ENCODE measurements at regions not wholly inside any gene's neighbourhood (a gene's known extent, or its start where the extent isn't known, plus 50 kb on each side); places are given as distances from the start of the nearest gene placed in this dataset.
A peak's percentile ranks its signal among the peaks of the same experiment; 100 is the strongest.

DNA sequence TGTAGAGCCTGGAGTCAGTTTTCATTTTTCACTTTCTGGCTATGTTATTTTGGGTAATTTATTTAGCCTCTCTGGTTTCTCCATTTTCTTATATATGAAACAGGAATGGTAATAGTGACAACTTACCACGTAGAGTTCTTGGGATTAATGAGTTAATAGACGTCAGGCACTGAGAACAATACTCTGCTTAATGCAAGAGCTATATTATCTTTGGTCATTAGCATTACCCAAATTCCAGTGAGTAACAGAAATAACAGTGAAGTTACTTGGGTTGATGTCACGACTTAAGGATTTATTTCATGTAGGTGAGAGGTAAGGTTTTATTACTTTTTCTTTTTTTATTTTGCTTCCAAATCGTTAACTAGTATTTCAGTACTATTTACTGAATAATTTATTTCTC, 601.0 kb upstream of the GCFC2 start:
- DNase-seq, result no peak
- 26% methylated on average over 4 of the region's 4 CpGs for WGBS (ENCODE audit: low lambda C conversion rate)
- Histone ChIP-seq H3K4me2 (no peak overlapping the region), H3K4me1 (ENCODE audit: control insufficient read depth in 1 of 2, insufficient read depth in 2 of 2, low read depth in 1 of 2, low read length in 1 of 2) (peaks cover 0 to 5% of the 10 kb centered on the region in 2 experiments; a peak in 2 of 4 replicates), H2AFZ (ENCODE audit: low read depth) (no peak overlapping the region), H3F3A (replicated peaks; ENCODE audit: insufficient read depth) (no peaks in the 10 kb centered on the region), H3K36me3 (replicated peaks in 1 of 2; ENCODE audit: control insufficient read depth in 1 of 2, insufficient read depth in 2 of 2, low read length in 1 of 2) (no peaks in the 10 kb centered on the region), H3K27me3 (ENCODE audit: insufficient read depth) (no peaks in the 10 kb centered on the region), H4K20me1 (ENCODE audit: insufficient read depth) (no peaks in the 10 kb centered on the region), H3K27ac (ENCODE audit: low read depth in 2 of 2, low read length in 1 of 2) (peak overlapping the region in 1 of 2 experiments; percentile 90; a peak in 2 of 4 replicates), H3K4me3 (ENCODE audit: low read depth in 2 of 2, low read length in 1 of 2) (no peak overlapping the region), H3K9me3 (no peaks in the 10 kb centered on the region), H3K9ac (no peak overlapping the region), H3K79me2 (ENCODE audit: insufficient read depth) (no peaks in the 10 kb centered on the region), H3K9me2 (no peaks in the 10 kb centered on the region)
- ChIA-PET CTCF (no interaction called here), POLR2A (no interaction called here)
- TF ChIP-seq SIN3A (IDR thresholded peaks at IDR 0.05; ENCODE audit: borderline replicate concordance, low read depth, low read length) (no peak), RFX5 (IDR thresholded peaks at IDR 0.05; ENCODE audit: low read length) (no peak), CTCF (IDR thresholded peaks at IDR 0.05) (no peak), FOSL2 (IDR thresholded peaks at IDR 0.05; ENCODE audit: borderline replicate concordance, low read depth) (no peak), JUND (IDR thresholded peaks at IDR 0.05) (no peak), EZH2phosphoT487 (IDR thresholded peaks at IDR 0.05; ENCODE audit: borderline replicate concordance, low read depth) (no peak), MXI1 (IDR thresholded peaks at IDR 0.05; ENCODE audit: low read depth, low read length) (no peak), FOXM1 (IDR thresholded peaks at IDR 0.05; ENCODE audit: low read depth) (no peak), FOXJ3 (CRISPR knock-in tag; IDR thresholded peaks at IDR 0.05) (no peak), POLR2AphosphoS5 (IDR thresholded peaks at IDR 0.05; ENCODE audit: low read depth, low read length) (no peak), RAD21 (IDR thresholded peaks at IDR 0.05; ENCODE audit: low read length) (no peak), TEAD4 (IDR thresholded peaks at IDR 0.05; ENCODE audit: borderline replicate concordance, insufficient read depth) (no peak), MAX (IDR thresholded peaks at IDR 0.05; ENCODE audit: low read depth) (no peak)
- TF ChIP-seq, protein P1, sequence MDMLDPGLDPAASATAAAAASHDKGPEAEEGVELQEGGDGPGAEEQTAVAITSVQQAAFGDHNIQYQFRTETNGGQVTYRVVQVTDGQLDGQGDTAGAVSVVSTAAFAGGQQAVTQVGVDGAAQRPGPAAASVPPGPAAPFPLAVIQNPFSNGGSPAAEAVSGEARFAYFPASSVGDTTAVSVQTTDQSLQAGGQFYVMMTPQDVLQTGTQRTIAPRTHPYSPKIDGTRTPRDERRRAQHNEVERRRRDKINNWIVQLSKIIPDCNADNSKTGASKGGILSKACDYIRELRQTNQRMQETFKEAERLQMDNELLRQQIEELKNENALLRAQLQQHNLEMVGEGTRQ (IDR thresholded peaks at IDR 0.05; ENCODE audit: borderline replicate concordance, low read depth, low read length), result no peak
- TF ChIP-seq, protein P2, sequence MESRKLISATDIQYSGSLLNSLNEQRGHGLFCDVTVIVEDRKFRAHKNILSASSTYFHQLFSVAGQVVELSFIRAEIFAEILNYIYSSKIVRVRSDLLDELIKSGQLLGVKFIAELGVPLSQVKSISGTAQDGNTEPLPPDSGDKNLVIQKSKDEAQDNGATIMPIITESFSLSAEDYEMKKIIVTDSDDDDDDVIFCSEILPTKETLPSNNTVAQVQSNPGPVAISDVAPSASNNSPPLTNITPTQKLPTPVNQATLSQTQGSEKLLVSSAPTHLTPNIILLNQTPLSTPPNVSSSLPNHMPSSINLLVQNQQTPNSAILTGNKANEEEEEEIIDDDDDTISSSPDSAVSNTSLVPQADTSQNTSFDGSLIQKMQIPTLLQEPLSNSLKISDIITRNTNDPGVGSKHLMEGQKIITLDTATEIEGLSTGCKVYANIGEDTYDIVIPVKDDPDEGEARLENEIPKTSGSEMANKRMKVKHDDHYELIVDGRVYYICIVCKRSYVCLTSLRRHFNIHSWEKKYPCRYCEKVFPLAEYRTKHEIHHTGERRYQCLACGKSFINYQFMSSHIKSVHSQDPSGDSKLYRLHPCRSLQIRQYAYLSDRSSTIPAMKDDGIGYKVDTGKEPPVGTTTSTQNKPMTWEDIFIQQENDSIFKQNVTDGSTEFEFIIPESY (IDR thresholded peaks at IDR 0.05; ENCODE audit: borderline replicate concordance, low read depth), result no peak
- TF ChIP-seq, protein P3, sequence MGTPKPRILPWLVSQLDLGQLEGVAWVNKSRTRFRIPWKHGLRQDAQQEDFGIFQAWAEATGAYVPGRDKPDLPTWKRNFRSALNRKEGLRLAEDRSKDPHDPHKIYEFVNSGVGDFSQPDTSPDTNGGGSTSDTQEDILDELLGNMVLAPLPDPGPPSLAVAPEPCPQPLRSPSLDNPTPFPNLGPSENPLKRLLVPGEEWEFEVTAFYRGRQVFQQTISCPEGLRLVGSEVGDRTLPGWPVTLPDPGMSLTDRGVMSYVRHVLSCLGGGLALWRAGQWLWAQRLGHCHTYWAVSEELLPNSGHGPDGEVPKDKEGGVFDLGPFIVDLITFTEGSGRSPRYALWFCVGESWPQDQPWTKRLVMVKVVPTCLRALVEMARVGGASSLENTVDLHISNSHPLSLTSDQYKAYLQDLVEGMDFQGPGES (IDR thresholded peaks at IDR 0.05; ENCODE audit: low read depth, low read length), result no peak
- TF ChIP-seq, protein P4, sequence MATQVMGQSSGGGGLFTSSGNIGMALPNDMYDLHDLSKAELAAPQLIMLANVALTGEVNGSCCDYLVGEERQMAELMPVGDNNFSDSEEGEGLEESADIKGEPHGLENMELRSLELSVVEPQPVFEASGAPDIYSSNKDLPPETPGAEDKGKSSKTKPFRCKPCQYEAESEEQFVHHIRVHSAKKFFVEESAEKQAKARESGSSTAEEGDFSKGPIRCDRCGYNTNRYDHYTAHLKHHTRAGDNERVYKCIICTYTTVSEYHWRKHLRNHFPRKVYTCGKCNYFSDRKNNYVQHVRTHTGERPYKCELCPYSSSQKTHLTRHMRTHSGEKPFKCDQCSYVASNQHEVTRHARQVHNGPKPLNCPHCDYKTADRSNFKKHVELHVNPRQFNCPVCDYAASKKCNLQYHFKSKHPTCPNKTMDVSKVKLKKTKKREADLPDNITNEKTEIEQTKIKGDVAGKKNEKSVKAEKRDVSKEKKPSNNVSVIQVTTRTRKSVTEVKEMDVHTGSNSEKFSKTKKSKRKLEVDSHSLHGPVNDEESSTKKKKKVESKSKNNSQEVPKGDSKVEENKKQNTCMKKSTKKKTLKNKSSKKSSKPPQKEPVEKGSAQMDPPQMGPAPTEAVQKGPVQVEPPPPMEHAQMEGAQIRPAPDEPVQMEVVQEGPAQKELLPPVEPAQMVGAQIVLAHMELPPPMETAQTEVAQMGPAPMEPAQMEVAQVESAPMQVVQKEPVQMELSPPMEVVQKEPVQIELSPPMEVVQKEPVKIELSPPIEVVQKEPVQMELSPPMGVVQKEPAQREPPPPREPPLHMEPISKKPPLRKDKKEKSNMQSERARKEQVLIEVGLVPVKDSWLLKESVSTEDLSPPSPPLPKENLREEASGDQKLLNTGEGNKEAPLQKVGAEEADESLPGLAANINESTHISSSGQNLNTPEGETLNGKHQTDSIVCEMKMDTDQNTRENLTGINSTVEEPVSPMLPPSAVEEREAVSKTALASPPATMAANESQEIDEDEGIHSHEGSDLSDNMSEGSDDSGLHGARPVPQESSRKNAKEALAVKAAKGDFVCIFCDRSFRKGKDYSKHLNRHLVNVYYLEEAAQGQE (IDR thresholded peaks at IDR 0.05; ENCODE audit: low read depth, low read length), result no peak
